Activated CD4-positive, alpha-beta T cell treated with anti-CD3 and anti-CD28 coated beads, Interleukin-2, amount 10 ng/mL, durations not matched to agents 7 days and 5 days (primary cell): ENCODE measurements at regions not wholly inside any gene's neighbourhood (a gene's known extent, or its start where the extent isn't known, plus 50 kb on each side); places are given as distances from the start of the nearest gene placed in this dataset.

Source experiments
- CTCF ChIA-PET: fragments of 350-600 bp; sonication (Branson Sonifier 250); formaldehyde crosslinking; loops from one replicate; lab custom pipeline; 2021; ENCODE audit warnings: antibody characterized with exemption; lab: Charles Lee
- POLR2A ChIA-PET: fragments of 350-600 bp; sonication (Branson Sonifier 250); formaldehyde crosslinking; loops from one replicate; lab custom pipeline; 2021; ENCODE audit warnings: antibody characterized with exemption; lab: Charles Lee
- DNase-seq: peaks from one replicate; pipeline ENCODE4 v3.0.0-alpha.2; 2020
- H3K27ac Mint-ChIP-seq: one replicate; pipeline ENCODE4 v1.8.0; 2021; ENCODE audit warnings: mild to moderate bottlenecking, moderate library complexity, mixed read lengths
- H3K27me3 Mint-ChIP-seq: one replicate; pipeline ENCODE4 v1.8.0; 2021; ENCODE audit warnings: mixed read lengths
- H3K36me3 Mint-ChIP-seq: one replicate; pipeline ENCODE4 v1.8.0; 2021; ENCODE audit warnings: low read depth, mixed read lengths
- H3K4me1 Mint-ChIP-seq: one replicate; pipeline ENCODE4 v1.8.0; 2021; ENCODE audit warnings: mixed read lengths
- H3K4me3 Mint-ChIP-seq: one replicate; pipeline ENCODE4 v1.8.0; 2021; ENCODE audit warnings: mild to moderate bottlenecking, moderate library complexity, mixed read lengths
- H3K9me3 Mint-ChIP-seq: one replicate; pipeline ENCODE4 v1.8.0; 2021; ENCODE audit warnings: mixed read lengths

DNA sequence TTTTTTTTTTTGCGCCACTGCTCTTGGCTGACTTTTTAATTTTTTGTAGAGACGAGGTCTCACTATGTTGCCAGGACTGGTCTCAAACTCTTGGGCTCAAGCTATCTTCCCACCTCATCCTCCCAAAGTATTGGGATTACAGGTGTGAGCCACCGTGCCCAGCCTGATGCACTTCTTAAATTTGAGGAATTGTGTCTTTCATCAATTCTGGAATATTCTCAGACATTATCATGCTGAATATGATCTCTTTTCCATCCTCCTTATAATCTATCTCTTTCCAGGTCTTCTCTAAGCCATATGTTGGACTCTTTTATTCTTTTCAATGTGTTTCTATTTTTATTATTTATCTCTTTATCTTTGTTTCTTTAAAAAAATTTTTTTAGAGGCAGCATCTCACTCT lies 196.2 kb upstream of the IER5L start:
- peaks cover 11% of the 10 kb centered on the region for H3K27me3 Mint-ChIP-seq
- DNase-seq = no peak
- H3K36me3 Mint-ChIP-seq = no peaks in the 10 kb centered on the region
- CTCF ChIA-PET = interaction anchor here (0.5 to 2.4 kb wide), 3 partner anchors 9 to 249 kb away, joined by 3 to 9 read pairs (median 4); no protein-coding TSS in a partner anchor
- no peaks in the 10 kb centered on the region for H3K4me1 Mint-ChIP-seq
- POLR2A ChIA-PET = no interaction called here
- H3K4me3 Mint-ChIP-seq = no peak overlapping the region
- peaks cover 7% of the 10 kb centered on the region for H3K9me3 Mint-ChIP-seq
- H3K27ac Mint-ChIP-seq = no peak overlapping the region

DNA sequence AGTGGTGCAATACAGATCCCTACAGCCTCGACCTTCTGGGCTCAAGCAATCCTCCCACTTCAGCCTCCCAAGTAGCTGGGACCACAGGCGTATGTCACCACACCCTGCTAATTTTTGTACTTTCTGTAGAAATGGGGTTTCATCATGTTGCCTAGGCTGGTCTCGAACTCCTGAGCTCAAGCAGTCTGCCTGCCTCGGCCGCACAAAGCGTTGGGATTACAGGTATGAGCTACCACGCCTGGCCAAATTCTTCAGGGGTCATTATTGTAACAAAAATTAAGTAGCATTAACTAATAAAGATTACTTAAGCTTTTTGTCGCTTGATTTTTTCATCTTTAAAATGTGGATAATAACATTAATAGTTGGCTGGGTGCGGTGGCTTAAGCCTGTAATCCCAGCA lies 195.3 kb upstream of the IER5L start:
- DNase-seq = no peak
- H3K4me1 Mint-ChIP-seq = no peaks in the 10 kb centered on the region
- H3K36me3 Mint-ChIP-seq = no peaks in the 10 kb centered on the region
- H3K4me3 Mint-ChIP-seq = no peak overlapping the region
- H3K9me3 Mint-ChIP-seq = peaks cover 7% of the 10 kb centered on the region
- POLR2A ChIA-PET = interaction anchor here (0.6 kb wide), 1 partner anchor 225 kb away, joined by 4 read pairs; no protein-coding TSS in a partner anchor
- H3K27ac Mint-ChIP-seq = no peak overlapping the region
- CTCF ChIA-PET = interaction anchor here (0.6 to 2.4 kb wide), 5 partner anchors 10 to 391 kb away, joined by 3 to 9 read pairs (median 3); no protein-coding TSS in a partner anchor
- H3K27me3 Mint-ChIP-seq = peaks cover 11% of the 10 kb centered on the region

DNA sequence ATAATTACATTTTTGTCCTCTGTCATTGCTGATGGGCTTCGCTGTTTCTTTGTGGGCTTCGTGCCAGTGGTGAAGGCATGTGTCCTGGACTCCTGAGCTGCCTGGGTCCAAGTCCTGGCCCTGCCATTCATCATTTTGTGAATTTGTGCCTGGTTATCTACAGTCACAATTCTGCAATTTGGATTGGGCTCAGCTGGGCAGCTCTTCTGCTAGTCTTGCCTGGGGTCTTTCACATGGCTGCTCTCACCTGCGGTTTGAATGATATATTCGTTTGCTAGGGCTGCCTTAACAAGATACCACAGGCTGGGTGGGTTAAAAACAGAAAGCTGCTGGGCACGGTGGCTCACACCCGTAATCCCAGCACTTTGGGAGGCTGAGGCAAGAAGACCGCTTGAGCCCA lies 192.7 kb upstream of the IER5L start:
- Mint-ChIP-seq H3K27me3 (peaks cover 8% of the 10 kb centered on the region), H3K4me1 (no peaks in the 10 kb centered on the region), H3K36me3 (no peaks in the 10 kb centered on the region), H3K4me3 (no peak overlapping the region), H3K9me3 (peaks cover 7% of the 10 kb centered on the region), H3K27ac (no peak overlapping the region)
- ChIA-PET CTCF (interaction anchor here (1.4 to 1.6 kb wide), 3 partner anchors 12 to 197 kb away, joined by 4 to 5 read pairs (median 4); no protein-coding TSS in a partner anchor), POLR2A (interaction anchor here (0.6 kb wide), 1 partner anchor 142 kb away, joined by 4 read pairs; no protein-coding TSS in a partner anchor)
- no peak for DNase-seq

DNA sequence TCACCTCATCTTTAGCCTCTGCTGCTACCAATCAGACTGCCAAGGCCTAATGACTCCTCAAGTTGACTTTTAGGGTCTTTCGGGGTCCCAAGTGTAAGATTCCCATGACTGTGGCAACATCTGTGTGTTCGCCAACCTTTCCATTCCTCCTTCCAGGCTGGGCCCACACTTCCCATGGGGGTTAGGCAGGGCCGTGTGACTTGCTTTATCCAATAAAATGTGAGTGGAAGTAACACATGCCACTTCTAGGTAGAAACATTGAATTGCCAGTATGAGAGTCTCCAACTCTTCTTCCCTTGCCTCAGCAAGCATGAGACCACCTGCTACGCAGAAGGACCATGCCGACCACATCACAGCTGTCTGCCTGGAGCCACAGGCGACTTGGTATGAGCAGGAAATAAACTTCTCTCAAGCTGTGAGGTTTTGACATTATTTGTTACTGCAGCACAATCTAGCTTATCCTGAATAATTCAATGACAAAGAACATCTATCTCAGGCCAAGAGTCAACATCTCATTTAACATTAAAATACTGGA lies 190.4 kb upstream of the IER5L start:
- no peaks in the 10 kb centered on the region for H3K36me3 Mint-ChIP-seq
- no peak overlapping the region for H3K27ac Mint-ChIP-seq
- H3K9me3 Mint-ChIP-seq = peaks cover 7% of the 10 kb centered on the region
- no peaks in the 10 kb centered on the region for H3K4me1 Mint-ChIP-seq
- peaks cover 4% of the 10 kb centered on the region for H3K27me3 Mint-ChIP-seq
- no peak for DNase-seq
- no peak overlapping the region for H3K4me3 Mint-ChIP-seq
- POLR2A ChIA-PET = no interaction called here
- CTCF ChIA-PET = interaction anchor here (0.8 kb wide), 1 partner anchor 16 kb away, joined by 3 read pairs; no protein-coding TSS in a partner anchor

DNA sequence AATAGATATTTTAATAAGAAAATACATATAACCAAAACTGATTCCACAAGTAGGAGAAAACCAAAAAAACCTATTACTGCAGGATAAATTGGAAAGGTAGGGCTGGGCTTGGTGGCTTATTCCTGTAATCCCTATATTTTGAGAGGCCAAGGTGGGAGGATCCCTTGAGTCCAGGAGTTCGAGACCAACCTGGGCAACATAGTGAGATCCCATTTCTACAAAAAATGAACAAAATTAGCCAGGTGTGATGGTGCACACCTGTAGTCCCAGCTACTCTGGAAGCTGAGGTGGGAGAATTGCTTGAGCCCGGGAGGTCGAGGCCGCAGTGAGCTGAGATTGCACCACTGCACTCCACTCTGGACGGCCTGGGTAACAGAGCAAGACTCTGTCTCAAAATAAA lies 189.2 kb upstream of the IER5L start:
- H3K27ac Mint-ChIP-seq = no peak overlapping the region
- peaks cover 7% of the 10 kb centered on the region for H3K9me3 Mint-ChIP-seq
- ChIA-PET POLR2A (no interaction called here), CTCF (no interaction called here)
- peaks cover 4% of the 10 kb centered on the region for H3K27me3 Mint-ChIP-seq
- no peak for DNase-seq
- no peaks in the 10 kb centered on the region for H3K4me1 Mint-ChIP-seq
- H3K36me3 Mint-ChIP-seq = no peaks in the 10 kb centered on the region
- no peak overlapping the region for H3K4me3 Mint-ChIP-seq

DNA sequence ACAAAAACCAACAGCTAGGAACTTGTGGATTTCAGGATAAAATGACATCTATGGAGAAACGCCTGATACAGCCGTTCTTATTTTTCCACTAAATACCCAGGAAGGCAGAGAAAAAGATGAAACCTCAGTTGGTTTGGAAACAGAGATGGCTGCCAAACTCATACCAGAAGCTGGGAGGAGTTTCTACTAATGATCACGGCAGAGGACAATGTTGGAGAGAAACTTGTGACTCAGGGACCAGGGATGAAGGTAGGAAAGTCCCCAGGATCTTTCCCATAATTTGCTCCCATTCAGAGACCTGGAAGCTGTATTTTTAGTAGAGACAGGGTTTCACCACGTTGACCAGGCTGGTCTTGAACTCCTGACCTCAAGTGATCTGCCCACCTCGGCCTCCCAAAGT lies 187.1 kb upstream of the IER5L start:
- POLR2A ChIA-PET = no interaction called here

DNA sequence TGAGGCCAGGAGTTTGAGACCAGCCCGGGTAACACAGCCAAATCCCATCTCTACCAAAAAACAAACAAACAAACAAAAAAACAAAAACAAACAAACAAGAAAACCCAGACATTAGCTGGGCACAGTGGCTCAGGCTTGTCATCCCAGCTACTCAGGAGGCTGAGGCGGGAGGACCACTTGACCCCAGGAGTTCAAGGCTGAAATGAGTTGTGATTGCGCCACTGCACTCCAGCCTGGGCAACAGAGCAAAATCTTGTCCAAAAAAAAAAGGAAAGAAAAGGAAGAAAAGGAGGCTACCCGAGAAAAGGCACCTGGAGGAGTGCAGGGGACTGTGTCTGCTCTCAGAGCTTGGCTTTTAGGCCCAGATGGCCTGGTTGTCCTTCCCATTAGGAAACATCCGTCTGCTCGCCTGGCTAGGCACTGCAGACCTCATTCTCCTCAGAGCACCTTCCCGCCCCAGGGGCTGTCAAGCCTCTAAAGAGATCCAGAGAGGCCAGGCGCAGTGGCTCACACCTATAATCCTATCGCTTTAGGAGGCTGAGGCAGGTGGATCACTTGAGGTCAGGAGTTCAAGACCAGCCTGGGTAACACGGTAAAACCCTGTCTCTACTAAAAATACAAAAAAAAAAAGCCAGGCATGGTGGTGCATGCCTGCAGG lies 185.3 kb upstream of the IER5L start:
- no peak for DNase-seq
- Mint-ChIP-seq H3K27ac (peak overlapping the region; percentile 68), H3K27me3 (peaks cover 3% of the 10 kb centered on the region), H3K4me1 (no peaks in the 10 kb centered on the region), H3K36me3 (no peaks in the 10 kb centered on the region), H3K9me3 (no peaks in the 10 kb centered on the region), H3K4me3 (no peak overlapping the region)
- ChIA-PET CTCF (interaction anchor here (0.6 kb wide), 1 partner anchor 10 kb away, joined by 3 read pairs; no protein-coding TSS in a partner anchor), POLR2A (no interaction called here)

More for the DNA sequence above, 187.1 kb upstream of the IER5L start:
- H3K9me3 Mint-ChIP-seq = peaks cover 4% of the 10 kb centered on the region
- H3K27ac Mint-ChIP-seq = no peak overlapping the region
- H3K27me3 Mint-ChIP-seq = peaks cover 3% of the 10 kb centered on the region
- no peak overlapping the region for H3K4me3 Mint-ChIP-seq
- H3K36me3 Mint-ChIP-seq = no peaks in the 10 kb centered on the region
- DNase-seq = no peak
- H3K4me1 Mint-ChIP-seq = no peaks in the 10 kb centered on the region
- CTCF ChIA-PET = interaction anchor here (0.6 kb wide), 1 partner anchor 240 kb away, joined by 3 read pairs; no protein-coding TSS in a partner anchor

DNA sequence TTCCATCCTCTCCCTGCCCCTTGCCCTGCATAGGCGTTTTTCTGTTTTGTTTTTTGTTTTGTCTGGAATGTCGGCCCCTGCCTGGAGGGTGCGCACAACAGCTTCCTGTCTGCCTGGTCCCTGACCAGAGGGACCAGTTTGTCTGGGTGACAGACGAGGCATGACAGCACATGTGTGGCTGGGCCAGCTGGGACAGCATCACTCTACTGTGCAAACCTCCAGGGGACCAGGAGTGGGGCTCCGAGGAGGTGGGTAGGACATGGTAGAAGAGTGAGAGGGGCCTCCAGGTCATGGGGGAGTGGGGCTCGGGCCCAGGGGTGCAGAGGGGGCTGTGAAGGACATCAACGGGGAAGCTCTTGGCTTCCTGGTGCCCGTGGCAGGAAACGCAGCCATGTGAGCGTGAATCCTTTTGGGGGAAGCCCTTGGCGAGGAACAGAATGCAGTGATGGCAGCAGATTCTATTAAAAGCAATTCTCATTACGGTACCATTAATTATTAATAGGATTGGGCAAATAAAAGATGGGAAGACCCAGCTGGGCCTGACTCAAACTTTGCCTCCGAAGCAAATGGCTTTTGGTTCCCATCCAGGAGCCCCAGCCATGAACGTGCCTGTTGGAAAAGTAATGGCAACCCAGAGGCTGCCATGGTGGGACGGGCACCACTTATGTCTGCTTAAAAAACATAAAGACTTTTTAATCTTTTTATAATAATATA lies 184.4 kb upstream of the IER5L start:
- H3K36me3 Mint-ChIP-seq = no peaks in the 10 kb centered on the region
- H3K4me1 Mint-ChIP-seq = no peaks in the 10 kb centered on the region
- H3K9me3 Mint-ChIP-seq = no peaks in the 10 kb centered on the region
- peaks cover 3% of the 10 kb centered on the region for H3K27me3 Mint-ChIP-seq
- DNase-seq = no peak
- no peak overlapping the region for H3K27ac Mint-ChIP-seq
- CTCF ChIA-PET = no interaction called here
- POLR2A ChIA-PET = no interaction called here
- H3K4me3 Mint-ChIP-seq = no peak overlapping the region

DNA sequence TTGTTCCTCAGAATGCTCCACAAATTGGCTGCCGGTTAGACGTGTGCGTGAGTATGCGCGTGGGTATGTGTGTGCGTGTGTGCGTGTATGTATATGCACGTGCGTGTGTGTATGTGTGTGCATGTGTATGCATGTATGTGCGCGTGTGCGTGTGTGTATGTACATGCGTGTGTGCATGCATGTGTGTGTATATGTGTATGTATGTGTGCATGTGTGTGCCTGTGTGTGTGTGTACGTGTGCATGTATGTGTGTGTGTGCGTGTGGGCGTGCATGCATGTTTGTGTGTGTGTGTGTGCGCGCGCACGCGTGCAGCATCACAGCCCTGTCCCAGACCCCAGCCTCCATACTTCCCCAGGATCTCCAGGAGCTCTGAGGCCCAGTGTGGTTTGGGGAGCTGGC lies 183.1 kb upstream of the IER5L start:
- POLR2A ChIA-PET = no interaction called here
- Mint-ChIP-seq H3K36me3 (no peaks in the 10 kb centered on the region), H3K4me1 (no peaks in the 10 kb centered on the region), H3K27me3 (peaks cover 3% of the 10 kb centered on the region), H3K9me3 (no peaks in the 10 kb centered on the region), H3K4me3 (no peak overlapping the region), H3K27ac (no peak overlapping the region)
- DNase-seq = no peak
- CTCF ChIA-PET = no interaction called here

DNA sequence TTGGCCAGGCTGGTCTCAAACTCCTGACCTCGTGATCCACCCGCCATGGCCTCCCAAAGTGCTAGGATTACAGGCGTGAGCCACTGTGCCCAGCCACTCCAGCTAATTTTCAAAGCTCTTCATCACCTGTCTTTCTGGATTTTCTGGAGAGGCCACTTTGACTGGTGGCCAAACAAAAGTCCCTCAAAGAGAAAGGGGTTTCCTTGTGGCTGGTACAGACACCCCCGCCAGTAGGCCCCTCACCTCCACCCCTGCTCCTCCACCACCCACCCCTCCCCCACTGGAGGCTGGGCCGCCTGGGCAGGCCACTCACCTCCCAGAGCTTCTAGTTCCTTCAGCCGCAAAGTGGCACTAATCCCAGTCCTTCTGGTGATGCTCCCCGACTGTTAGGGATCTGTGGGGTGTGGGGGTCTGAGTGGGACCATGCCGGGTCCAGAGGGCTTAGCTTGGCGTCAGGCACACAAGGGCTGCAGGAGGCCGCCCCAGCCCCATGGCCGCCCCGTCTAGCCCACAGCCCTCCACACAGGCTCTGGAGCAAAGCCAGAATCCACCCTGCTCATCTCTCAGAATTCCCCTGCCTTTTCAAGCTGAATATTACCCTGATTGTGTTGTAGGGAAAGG lies 182.0 kb upstream of the IER5L start:
- CTCF ChIA-PET = interaction anchor here (0.5 to 1.7 kb wide), 3 partner anchors 185 to 931 kb away, joined by 3 to 6 read pairs (median 5); no protein-coding TSS in a partner anchor
- H3K4me1 Mint-ChIP-seq = no peaks in the 10 kb centered on the region
- no peak overlapping the region for H3K27ac Mint-ChIP-seq
- POLR2A ChIA-PET = no interaction called here
- H3K36me3 Mint-ChIP-seq = no peaks in the 10 kb centered on the region
- no peak for DNase-seq
- peaks cover 1% of the 10 kb centered on the region for H3K27me3 Mint-ChIP-seq
- H3K4me3 Mint-ChIP-seq = no peak overlapping the region
- peaks cover 8% of the 10 kb centered on the region for H3K9me3 Mint-ChIP-seq

DNA sequence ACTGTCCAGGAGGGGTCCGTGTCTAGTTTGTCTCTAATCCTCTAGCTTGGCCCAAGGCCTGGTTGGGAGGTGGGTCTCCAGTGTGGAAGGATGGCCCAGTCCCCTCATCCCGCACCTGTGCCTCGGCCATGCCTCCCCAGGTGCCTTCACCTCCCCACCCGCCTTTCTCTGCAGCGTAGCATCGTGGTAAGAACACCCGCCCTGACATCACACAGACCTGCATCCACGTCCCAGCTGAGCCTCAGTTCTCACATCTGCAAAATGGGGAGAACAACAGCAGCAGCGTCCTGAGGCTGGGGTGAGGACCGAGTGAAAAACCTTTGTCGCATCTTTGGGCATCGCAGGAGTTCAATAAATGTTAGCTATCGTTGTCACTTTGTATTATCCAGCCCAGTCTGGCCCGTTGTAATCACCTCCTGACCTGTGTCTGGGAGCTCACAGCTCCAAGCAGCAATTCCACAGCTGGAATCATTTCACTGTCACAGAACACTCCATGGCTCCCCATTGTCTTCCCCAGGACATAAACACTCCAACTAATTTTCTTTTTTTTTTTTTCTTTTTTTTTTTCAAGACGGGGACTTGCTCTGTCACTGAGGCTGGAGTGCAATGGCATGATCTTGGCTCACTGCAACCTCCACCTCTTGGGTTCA lies 181.2 kb upstream of the IER5L start:
- Mint-ChIP-seq H3K27me3 (no peaks in the 10 kb centered on the region), H3K36me3 (no peaks in the 10 kb centered on the region), H3K4me3 (no peak overlapping the region), H3K9me3 (peaks cover 8% of the 10 kb centered on the region), H3K4me1 (no peaks in the 10 kb centered on the region), H3K27ac (no peak overlapping the region)
- ChIA-PET POLR2A (no interaction called here), CTCF (interaction anchor here (0.6 to 2.2 kb wide), 3 partner anchors 11 to 185 kb away, joined by 3 to 6 read pairs (median 5); partner anchors contain the start of gene IER5L)
- DNase-seq = no peak

DNA sequence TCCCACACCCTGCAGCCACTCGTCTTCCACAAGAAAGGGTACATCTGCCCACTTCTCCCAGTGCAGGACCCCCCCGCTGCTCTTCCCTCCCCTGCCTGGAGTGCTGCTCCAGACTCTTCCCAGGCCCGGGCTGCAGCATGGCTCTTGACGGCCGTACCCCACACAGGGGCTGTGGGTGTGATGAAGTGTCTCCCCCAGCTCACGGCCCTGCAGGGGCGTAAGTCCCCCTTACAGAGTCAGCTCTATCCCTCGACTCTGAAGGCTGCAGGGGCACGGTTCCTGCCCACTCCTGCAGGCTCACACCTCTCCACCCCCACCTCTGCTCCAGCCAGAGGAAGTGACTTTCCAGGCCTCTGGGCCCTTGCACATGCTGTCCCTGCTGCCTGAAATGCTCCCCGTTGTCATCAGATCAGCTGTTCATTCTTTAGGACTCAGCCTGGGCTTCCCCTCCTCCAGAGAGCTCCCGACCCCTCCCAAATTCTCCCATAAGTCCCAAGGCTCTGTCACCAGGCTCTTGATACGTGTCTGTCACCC lies 180.6 kb upstream of the IER5L start:
- H3K36me3 Mint-ChIP-seq = no peaks in the 10 kb centered on the region
- no peaks in the 10 kb centered on the region for H3K4me1 Mint-ChIP-seq
- ChIA-PET POLR2A (no interaction called here), CTCF (interaction anchor here (0.6 to 2.2 kb wide), 3 partner anchors 12 to 184 kb away, joined by 3 to 6 read pairs (median 5); partner anchors contain the start of gene IER5L)
- no peak overlapping the region for H3K4me3 Mint-ChIP-seq
- no peak for DNase-seq
- peaks cover 8% of the 10 kb centered on the region for H3K9me3 Mint-ChIP-seq
- H3K27me3 Mint-ChIP-seq = no peaks in the 10 kb centered on the region
- H3K27ac Mint-ChIP-seq = no peak overlapping the region
